ENCODE measurements at regions not wholly inside any gene's neighbourhood (a gene's known extent, or its start where the extent isn't known, plus 50 kb on each side); places are given as distances from the start of the nearest gene placed in this dataset.

DNA sequence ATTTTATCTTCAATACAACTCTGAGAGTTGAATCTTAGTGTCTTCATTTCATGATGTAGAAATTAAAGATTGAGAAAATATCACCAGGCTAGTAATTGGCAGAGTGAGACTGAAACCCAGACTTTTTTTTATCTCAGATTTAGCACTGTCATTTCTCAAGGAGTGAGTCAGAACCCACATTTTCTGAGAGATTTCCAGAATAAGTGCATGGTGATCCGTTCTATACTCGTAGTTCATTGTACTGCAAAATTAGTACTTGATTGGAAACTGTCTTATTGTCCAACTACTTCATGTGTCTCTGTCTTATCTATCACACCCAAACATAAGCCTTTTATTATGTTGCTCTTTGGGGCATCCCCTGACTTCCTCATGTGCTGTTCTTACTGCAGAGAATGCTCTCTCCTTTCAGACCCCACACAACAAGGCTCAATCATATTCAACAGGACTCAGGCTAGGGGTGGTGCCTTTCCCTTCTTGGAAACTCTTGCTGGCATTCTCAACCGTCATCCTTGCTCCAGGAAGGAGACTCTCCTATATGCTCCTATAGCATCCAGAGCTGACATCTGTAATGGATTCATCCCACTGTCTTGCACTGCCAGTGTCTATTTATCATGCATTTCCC, 76.7 kb upstream of the BLID start:
- TF ChIP-seq, protein P1, sequence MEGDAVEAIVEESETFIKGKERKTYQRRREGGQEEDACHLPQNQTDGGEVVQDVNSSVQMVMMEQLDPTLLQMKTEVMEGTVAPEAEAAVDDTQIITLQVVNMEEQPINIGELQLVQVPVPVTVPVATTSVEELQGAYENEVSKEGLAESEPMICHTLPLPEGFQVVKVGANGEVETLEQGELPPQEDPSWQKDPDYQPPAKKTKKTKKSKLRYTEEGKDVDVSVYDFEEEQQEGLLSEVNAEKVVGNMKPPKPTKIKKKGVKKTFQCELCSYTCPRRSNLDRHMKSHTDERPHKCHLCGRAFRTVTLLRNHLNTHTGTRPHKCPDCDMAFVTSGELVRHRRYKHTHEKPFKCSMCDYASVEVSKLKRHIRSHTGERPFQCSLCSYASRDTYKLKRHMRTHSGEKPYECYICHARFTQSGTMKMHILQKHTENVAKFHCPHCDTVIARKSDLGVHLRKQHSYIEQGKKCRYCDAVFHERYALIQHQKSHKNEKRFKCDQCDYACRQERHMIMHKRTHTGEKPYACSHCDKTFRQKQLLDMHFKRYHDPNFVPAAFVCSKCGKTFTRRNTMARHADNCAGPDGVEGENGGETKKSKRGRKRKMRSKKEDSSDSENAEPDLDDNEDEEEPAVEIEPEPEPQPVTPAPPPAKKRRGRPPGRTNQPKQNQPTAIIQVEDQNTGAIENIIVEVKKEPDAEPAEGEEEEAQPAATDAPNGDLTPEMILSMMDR (IDR thresholded peaks at IDR 0.05) = no peak
- no peak for TF ChIP-seq POLR2A (IDR thresholded peaks at IDR 0.05)
